PFSK-1 (cell line): ENCODE measurements at regions not wholly inside any gene's neighbourhood (a gene's known extent, or its start where the extent isn't known, plus 50 kb on each side); places are given as distances from the start of the nearest gene placed in this dataset.

ENCODE experiments used
- FOXP2 ChIP-seq: optimal IDR thresholded peaks from 2 replicates; pipeline ENCODE3; 2011; ENCODE audit warnings: borderline replicate concordance, control low read depth, inconsistent platforms; ENCODE audit not compliant: insufficient read depth; ENCODE audit errors: extremely low read length, extremely low read depth
- POLR2AphosphoS5 ChIP-seq: IDR thresholded peaks from 2 replicates; pipeline ENCODE4 v1.6.1; 2012; ENCODE audit warnings: low read depth, mild to moderate bottlenecking, control low read depth, low read length, moderate library complexity
- SIN3A ChIP-seq: IDR thresholded peaks from 2 replicates; pipeline ENCODE4 v1.6.1; 2012; ENCODE audit warnings: mild to moderate bottlenecking, low read length, moderate library complexity, borderline replicate concordance; ENCODE audit not compliant: insufficient read depth
- TAF1 ChIP-seq: IDR thresholded peaks from 2 replicates; pipeline ENCODE4 v1.6.1; 2012; ENCODE audit warnings: low read length, control low read depth, borderline replicate concordance; ENCODE audit not compliant: insufficient read depth
- TF ChIP-seq, protein P1 (sequence below), 2 experiments: IDR thresholded peaks; 2 replicates each; pipeline versions ENCODE4 v1.6.1 to v1.8.0; 2011 to 2012; ENCODE audit warnings: low read depth in 2 of 2, low read length in 2 of 2, control low read depth in 1 of 2, inconsistent platforms in 1 of 2, mild to moderate bottlenecking in 1 of 2, moderate library complexity in 1 of 2; ENCODE audit not compliant: insufficient read depth in 1 of 2

DNA sequence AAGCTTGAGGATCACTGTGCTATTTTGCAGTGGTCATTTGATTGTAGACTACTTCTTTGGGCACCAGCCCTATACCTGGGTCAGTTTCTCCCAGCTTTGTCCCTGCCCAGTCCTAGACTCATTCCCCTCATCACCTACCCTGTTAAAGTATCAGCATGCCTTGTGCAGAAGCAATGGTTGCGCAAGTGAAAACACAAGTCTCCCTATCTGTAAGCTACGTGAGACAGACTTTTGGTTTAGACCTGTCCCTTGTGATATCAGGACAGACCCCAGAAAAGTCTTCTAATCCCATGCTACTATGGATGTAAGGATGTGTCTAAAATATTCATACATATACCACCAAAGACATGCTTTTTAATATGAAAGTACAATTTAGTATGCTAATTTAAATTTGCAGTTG, 88.8 kb upstream of the ATP2B1 start:
- TF ChIP-seq FOXP2 (no peak), SIN3A (no peak), POLR2AphosphoS5 (no peak), TAF1 (no peak)
- TF ChIP-seq, protein P1, sequence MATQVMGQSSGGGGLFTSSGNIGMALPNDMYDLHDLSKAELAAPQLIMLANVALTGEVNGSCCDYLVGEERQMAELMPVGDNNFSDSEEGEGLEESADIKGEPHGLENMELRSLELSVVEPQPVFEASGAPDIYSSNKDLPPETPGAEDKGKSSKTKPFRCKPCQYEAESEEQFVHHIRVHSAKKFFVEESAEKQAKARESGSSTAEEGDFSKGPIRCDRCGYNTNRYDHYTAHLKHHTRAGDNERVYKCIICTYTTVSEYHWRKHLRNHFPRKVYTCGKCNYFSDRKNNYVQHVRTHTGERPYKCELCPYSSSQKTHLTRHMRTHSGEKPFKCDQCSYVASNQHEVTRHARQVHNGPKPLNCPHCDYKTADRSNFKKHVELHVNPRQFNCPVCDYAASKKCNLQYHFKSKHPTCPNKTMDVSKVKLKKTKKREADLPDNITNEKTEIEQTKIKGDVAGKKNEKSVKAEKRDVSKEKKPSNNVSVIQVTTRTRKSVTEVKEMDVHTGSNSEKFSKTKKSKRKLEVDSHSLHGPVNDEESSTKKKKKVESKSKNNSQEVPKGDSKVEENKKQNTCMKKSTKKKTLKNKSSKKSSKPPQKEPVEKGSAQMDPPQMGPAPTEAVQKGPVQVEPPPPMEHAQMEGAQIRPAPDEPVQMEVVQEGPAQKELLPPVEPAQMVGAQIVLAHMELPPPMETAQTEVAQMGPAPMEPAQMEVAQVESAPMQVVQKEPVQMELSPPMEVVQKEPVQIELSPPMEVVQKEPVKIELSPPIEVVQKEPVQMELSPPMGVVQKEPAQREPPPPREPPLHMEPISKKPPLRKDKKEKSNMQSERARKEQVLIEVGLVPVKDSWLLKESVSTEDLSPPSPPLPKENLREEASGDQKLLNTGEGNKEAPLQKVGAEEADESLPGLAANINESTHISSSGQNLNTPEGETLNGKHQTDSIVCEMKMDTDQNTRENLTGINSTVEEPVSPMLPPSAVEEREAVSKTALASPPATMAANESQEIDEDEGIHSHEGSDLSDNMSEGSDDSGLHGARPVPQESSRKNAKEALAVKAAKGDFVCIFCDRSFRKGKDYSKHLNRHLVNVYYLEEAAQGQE (IDR thresholded peaks at IDR 0.05; ENCODE audit: insufficient read depth in 1 of 2, low read depth in 2 of 2, low read length in 2 of 2) = no peak

DNA sequence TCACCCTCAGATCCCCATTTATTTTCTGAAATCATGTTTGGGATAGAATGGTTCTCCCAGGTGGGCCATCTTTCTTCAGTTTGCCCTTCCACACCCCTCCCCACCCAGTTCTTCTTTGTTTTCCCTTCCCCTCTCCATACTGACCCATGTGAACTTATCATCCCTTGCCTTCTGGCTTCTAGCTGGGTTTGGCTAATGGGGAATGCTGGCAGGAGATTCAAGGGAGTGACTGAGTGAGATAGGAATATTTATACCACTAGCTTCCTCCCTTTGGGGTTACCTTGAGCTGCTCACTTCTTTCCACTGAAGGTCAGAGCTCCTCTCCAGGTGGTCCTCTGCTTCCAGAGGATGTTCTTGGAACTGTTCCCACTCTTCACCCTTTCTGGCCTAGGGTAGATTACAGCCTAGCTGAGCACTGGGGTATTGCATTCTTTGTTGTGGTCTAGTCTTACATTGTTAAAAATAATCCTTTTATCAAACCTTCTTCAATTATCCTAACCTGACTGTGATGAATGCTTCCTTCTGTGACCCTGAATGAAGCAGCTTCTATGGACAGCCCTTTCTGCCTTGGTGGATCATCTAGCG, 88.3 kb upstream of the ATP2B1 start:
- TF ChIP-seq, protein P1 (IDR thresholded peaks at IDR 0.05; ENCODE audit: insufficient read depth in 1 of 2, low read depth in 2 of 2, low read length in 2 of 2) = no peak
- TF ChIP-seq TAF1 = no peak
- no peak for TF ChIP-seq SIN3A
- TF ChIP-seq FOXP2 = no peak
- TF ChIP-seq POLR2AphosphoS5 = no peak

DNA sequence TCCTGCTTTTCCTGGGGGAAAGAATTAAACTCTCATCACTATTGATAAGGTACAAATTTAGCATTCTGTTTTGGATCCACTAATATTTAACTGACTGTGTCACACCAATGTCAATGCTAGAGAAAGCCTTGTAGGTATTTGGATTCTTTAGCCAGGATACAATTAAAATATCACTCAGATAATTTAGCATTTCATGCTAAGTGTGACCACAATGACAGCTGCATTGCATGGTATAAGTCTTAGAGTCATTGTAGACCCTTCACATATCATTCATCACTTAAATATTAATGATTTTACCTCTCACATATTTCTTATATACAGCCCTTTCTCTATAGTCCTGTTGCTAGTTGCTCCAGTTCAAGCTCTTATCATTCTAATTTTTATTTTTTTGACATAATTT, 85.3 kb upstream of the ATP2B1 start:
- TF ChIP-seq SIN3A (no peak), FOXP2 (no peak), POLR2AphosphoS5 (no peak), TAF1 (no peak)
- TF ChIP-seq, protein P1 (IDR thresholded peaks at IDR 0.05; ENCODE audit: insufficient read depth in 1 of 2, low read depth in 2 of 2, low read length in 2 of 2) = no peak

DNA sequence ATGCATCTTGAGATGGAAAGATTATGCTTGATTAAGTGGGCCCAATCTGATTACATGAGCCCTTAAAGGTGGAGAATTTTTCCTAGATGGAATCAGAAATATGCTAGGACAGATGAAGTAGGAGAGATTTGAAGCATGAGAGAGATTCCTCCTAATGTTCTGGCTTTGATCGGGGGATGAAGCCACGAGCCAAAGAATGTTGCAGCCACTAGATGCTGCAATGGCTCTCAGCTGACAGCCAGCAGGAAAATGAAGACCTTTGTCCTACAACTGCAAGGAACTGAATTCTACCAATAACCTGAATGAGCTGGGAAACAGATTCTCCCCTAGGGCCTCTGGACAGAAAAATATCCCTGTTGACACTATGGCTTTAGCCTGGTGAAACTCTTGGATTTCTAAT, 82.6 kb upstream of the ATP2B1 start:
- TF ChIP-seq POLR2AphosphoS5 = no peak
- no peak for TF ChIP-seq SIN3A
- no peak for TF ChIP-seq FOXP2
- TF ChIP-seq TAF1 = no peak
- TF ChIP-seq, protein P1 (IDR thresholded peaks at IDR 0.05; ENCODE audit: insufficient read depth in 1 of 2, low read depth in 2 of 2, low read length in 2 of 2) = no peak

DNA sequence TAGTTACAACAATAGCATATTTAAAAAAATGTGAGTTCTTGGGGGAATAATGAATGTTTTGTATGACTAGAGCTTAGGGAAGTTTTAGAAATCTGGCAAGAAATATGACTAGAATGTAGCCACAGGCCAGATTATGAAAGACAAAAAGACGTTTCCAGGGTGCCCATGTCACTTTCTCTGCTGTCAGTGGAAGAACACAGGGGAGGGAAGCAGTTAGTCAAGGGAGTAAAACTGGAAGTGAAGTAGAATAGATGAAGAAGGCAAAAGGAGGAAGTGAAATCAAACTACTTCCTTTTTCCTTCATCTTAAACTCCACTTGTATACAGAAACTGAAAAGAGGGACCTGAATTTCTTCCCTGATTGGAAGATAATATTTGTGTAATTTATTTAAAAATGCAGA, 81.2 kb upstream of the ATP2B1 start:
- no peak for TF ChIP-seq TAF1
- no peak for TF ChIP-seq SIN3A
- TF ChIP-seq, protein P1 (IDR thresholded peaks at IDR 0.05; ENCODE audit: insufficient read depth in 1 of 2, low read depth in 2 of 2, low read length in 2 of 2) = no peak
- no peak for TF ChIP-seq FOXP2
- no peak for TF ChIP-seq POLR2AphosphoS5
